Islet precursor cell (in vitro differentiated cells): ENCODE measurements at regions not wholly inside any gene's neighbourhood (a gene's known extent, or its start where the extent isn't known, plus 50 kb on each side); places are given as distances from the start of the nearest gene placed in this dataset.
"Not testable (repeated sequence)": the region's sequence is repeated elsewhere in the genome, so short reads cannot be mapped to it uniquely, and the experiment has no call there.

Source experiments
- DNase-seq: peaks from one replicate; pipeline ENCODE4 v3.0.0-alpha.2; 2018

GRCh38 chr18:8501044-8501443, 108.2 kb upstream of the RAB12 start:
- DNase-seq: no peak

GRCh38 chr18:8503248-8503647, 106.0 kb upstream of the RAB12 start:
- no peak for DNase-seq

- no peak for DNase-seq
Observed at GRCh38 chr18:8504424-8504823, 104.8 kb upstream of the RAB12 start.

- DNase-seq: no peak
Observed at GRCh38 chr18:8504880-8505435, 104.3 kb upstream of the RAB12 start.

GRCh38 chr18:8506251-8507049, 102.8 kb upstream of the RAB12 start:
- no peak for DNase-seq

- DNase-seq: no peak
Observed at GRCh38 chr18:8507361-8507760, 101.9 kb upstream of the RAB12 start.

GRCh38 chr18:8507915-8508705, 101.1 kb upstream of the RAB12 start:
- DNase-seq: no peak

GRCh38 chr18:8513249-8513648, 96.0 kb upstream of the RAB12 start:
- DNase-seq: no peak

- no peak for DNase-seq
Observed at GRCh38 chr18:8514409-8514808, 94.8 kb upstream of the RAB12 start.

- no peak for DNase-seq
Observed at GRCh38 chr18:8515142-8515865, 93.9 kb upstream of the RAB12 start.

- no peak for DNase-seq
Observed at GRCh38 chr18:8516371-8517250, 92.6 kb upstream of the RAB12 start.

- DNase-seq: no peak
Observed at GRCh38 chr18:8517276-8517675, 92.0 kb upstream of the RAB12 start.

GRCh38 chr18:8519102-8519501, 90.1 kb upstream of the RAB12 start:
- DNase-seq: no peak

- no peak for DNase-seq
Observed at GRCh38 chr18:8520266-8520665, 89.0 kb upstream of the RAB12 start.

- no peak for DNase-seq
Observed at GRCh38 chr18:8522756-8523155, 86.5 kb upstream of the RAB12 start.

- DNase-seq: no peak
Observed at GRCh38 chr18:8525692-8526091, 83.5 kb upstream of the RAB12 start.

- no peak for DNase-seq
Observed at GRCh38 chr18:8526332-8526731, 82.9 kb upstream of the RAB12 start.

GRCh38 chr18:8529609-8530008, 79.6 kb upstream of the RAB12 start:
- no peak for DNase-seq

GRCh38 chr18:8531084-8531483, 78.2 kb upstream of the RAB12 start:
- DNase-seq: not testable (repeated sequence)

GRCh38 chr18:8536231-8536630, 73.0 kb upstream of the RAB12 start:
- peak; percentile 63 for DNase-seq

- no peak for DNase-seq
Observed at GRCh38 chr18:8536922-8537321, 72.3 kb upstream of the RAB12 start.

GRCh38 chr18:8537400-8537799, 71.8 kb upstream of the RAB12 start:
- DNase-seq: no peak
